GM12878 (cell line): ENCODE measurements at regions not wholly inside any gene's neighbourhood (a gene's known extent, or its start where the extent isn't known, plus 50 kb on each side); places are given as distances from the start of the nearest gene placed in this dataset.
"Not testable (repeated sequence)": the region's sequence is repeated elsewhere in the genome, so short reads cannot be mapped to it uniquely, and the experiment has no call there.

Experiments
- CHD2 ChIP-seq: IDR thresholded peaks from 2 replicates; pipeline ENCODE4 v1.6.1; 2011; ENCODE audit warnings: low read depth, low read length, improper control_type of control experiment, borderline replicate concordance
- CHD4 ChIP-seq: fragments of 200-600 bp; sonication (generic); IDR thresholded peaks from 2 replicates; pipeline ENCODE4 v1.6.1; 2016; ENCODE audit warnings: mild to moderate bottlenecking
- CTCF ChIP-seq, 3 experiments: IDR thresholded peaks in 2 of 3; conservative IDR thresholded peaks in 1 of 3; 2 replicates each; pipeline ENCODE4 v1.5.1; 2011; ENCODE audit warnings: low read depth in 3 of 3, low read length in 3 of 3, mild to moderate bottlenecking in 3 of 3, control low read depth in 2 of 3, moderate library complexity in 2 of 3, inconsistent platforms in 1 of 3, mixed read lengths in 1 of 3; ENCODE audit not compliant: control insufficient read depth in 2 of 3, insufficient read depth in 1 of 3; ENCODE audit errors: extremely low read depth in 1 of 3
- ELK1 ChIP-seq: IDR thresholded peaks from 2 replicates; pipeline ENCODE4 v1.6.1; 2012; ENCODE audit warnings: low read depth, low read length, improper control_type of control experiment
- EZH2 ChIP-seq: IDR thresholded peaks from 2 replicates; pipeline ENCODE4 v1.6.1; 2012; ENCODE audit warnings: low read depth, mild to moderate bottlenecking, control low read depth, inconsistent platforms, low read length, borderline replicate concordance; ENCODE audit not compliant: control insufficient read depth
- HDGF ChIP-seq: fragments of 450-650 bp; IDR thresholded peaks from 2 replicates; pipeline ENCODE4 v1.6.1; 2016; ENCODE audit warnings: antibody characterized with exemption
- IKZF1 ChIP-seq: fragments of 450-650 bp; conservative IDR thresholded peaks from 2 replicates; pipeline ENCODE4 v1.6.1; 2017; ENCODE audit warnings: antibody characterized with exemption, mild to moderate bottlenecking
- PBX3 ChIP-seq: IDR thresholded peaks from 2 replicates; pipeline ENCODE4 v1.6.1; 2011; ENCODE audit warnings: mild to moderate bottlenecking, low read depth, low read length, moderate library complexity; ENCODE audit not compliant: insufficient replicate concordance
- POLR2A ChIP-seq: IDR thresholded peaks from 2 replicates; pipeline ENCODE4 v1.6.1; 2011; ENCODE audit warnings: low read depth, mild to moderate bottlenecking, low read length
- RAD21 ChIP-seq: IDR thresholded peaks from 2 replicates; pipeline ENCODE4 v1.6.1; 2011; ENCODE audit warnings: mild to moderate bottlenecking, low read depth, low read length, moderate library complexity; ENCODE audit not compliant: insufficient read depth
- USF2 ChIP-seq: IDR thresholded peaks from 2 replicates; pipeline ENCODE4 v1.6.1; 2011; ENCODE audit warnings: low read depth, low read length, improper control_type of control experiment, borderline replicate concordance
- ZNF384 ChIP-seq: IDR thresholded peaks from 2 replicates; pipeline ENCODE4 v1.6.1; 2012; ENCODE audit warnings: low read depth, mild to moderate bottlenecking, low read length, improper control_type of control experiment, borderline replicate concordance
- TF ChIP-seq, protein P1 (sequence below): IDR thresholded peaks from 2 replicates; pipeline ENCODE4 v1.6.1; 2011; ENCODE audit warnings: low read depth, mild to moderate bottlenecking, low read length, moderate library complexity, borderline replicate concordance; ENCODE audit errors: extremely low read depth

DNA sequence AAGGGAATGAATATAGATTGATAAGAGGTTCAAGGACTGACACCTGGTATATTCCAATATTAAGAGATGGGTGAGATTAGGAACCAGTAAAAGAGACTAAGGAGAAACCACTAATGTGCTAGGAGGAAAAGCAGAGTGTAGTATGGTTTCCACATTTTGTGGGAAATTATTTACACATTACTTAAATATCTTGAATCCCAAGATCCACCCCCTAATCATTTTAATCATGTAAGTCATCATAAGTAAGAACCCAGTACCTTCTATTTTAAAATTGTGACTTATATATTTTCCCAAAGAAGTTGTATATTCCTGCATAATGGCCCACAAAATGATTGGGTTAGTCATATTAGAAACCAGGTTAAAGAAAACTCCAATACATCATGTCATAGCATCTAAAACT is 122.0 kb upstream of the PRSS12 start:
- not testable (repeated sequence) for TF ChIP-seq CHD2; CTCF (IDR thresholded peaks at IDR 0.05 in 2 of 3, conservative IDR thresholded peaks at IDR 0.05 in 1 of 3; ENCODE audit: control insufficient read depth in 2 of 3, extremely low read depth in 1 of 3, insufficient read depth in 1 of 3, low read depth in 3 of 3, low read length in 3 of 3); RAD21; ZNF384; CHD4; USF2; ELK1; IKZF1; POLR2A; EZH2; PBX3; HDGF
- TF ChIP-seq, protein P1, sequence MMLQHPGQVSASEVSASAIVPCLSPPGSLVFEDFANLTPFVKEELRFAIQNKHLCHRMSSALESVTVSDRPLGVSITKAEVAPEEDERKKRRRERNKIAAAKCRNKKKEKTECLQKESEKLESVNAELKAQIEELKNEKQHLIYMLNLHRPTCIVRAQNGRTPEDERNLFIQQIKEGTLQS: not testable (repeated sequence)
